Testis (tissue), 2 donors: ENCODE measurements at regions not wholly inside any gene's neighbourhood (a gene's known extent, or its start where the extent isn't known, plus 50 kb on each side); places are given as distances from the start of the nearest gene placed in this dataset.

ENCODE experiments used
- POLR2A ChIP-seq: fragments of 450-650 bp; IDR thresholded peaks from one replicate; pipeline ENCODE4 v1.6.1; 2017; ENCODE audit warnings: antibody characterized with exemption, mild to moderate bottlenecking, moderate library complexity
- TF ChIP-seq, protein P1 (sequence below), 3 experiments: fragments of 450-650 bp in 2 of 3; fragments of 200-600 bp in 1 of 3; sonication (generic) in 1 of 3; IDR thresholded peaks; one replicate each; pipeline ENCODE4 v1.5.1; 2016 to 2019; ENCODE audit warnings: antibody characterized with exemption in 3 of 3, mild to moderate bottlenecking in 2 of 3, moderate library complexity in 1 of 3

DNA sequence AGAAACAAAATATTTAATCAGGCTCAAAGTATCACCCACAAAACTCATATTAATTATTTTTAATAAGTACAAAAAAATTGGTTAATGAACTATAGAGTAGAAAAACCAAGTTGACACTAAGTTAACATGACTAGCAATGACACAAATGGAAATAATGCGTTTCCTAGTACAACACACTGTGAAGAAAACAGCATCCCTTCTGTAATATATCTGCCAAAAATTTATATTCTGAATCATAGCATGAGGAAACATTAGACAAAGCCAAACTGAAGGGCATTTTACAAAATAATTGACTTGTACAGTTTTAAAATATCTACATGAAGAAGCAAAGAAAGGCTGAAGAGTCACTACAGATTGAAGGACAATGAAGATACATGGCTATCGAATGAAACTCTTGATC, 477.6 kb upstream of the INTU start:
- TF ChIP-seq, protein P1, sequence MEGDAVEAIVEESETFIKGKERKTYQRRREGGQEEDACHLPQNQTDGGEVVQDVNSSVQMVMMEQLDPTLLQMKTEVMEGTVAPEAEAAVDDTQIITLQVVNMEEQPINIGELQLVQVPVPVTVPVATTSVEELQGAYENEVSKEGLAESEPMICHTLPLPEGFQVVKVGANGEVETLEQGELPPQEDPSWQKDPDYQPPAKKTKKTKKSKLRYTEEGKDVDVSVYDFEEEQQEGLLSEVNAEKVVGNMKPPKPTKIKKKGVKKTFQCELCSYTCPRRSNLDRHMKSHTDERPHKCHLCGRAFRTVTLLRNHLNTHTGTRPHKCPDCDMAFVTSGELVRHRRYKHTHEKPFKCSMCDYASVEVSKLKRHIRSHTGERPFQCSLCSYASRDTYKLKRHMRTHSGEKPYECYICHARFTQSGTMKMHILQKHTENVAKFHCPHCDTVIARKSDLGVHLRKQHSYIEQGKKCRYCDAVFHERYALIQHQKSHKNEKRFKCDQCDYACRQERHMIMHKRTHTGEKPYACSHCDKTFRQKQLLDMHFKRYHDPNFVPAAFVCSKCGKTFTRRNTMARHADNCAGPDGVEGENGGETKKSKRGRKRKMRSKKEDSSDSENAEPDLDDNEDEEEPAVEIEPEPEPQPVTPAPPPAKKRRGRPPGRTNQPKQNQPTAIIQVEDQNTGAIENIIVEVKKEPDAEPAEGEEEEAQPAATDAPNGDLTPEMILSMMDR (IDR thresholded peaks at IDR 0.05) = no peak
- no peak for TF ChIP-seq POLR2A
